Keratinocyte (primary cell): ENCODE measurements at regions not wholly inside any gene's neighbourhood (a gene's known extent, or its start where the extent isn't known, plus 50 kb on each side); places are given as distances from the start of the nearest gene placed in this dataset.

Experiments used
- DNase-seq: peaks from one replicate; pipeline ENCODE4 v3.0.0-alpha.2; 2011; ENCODE audit warnings: low read depth, missing footprints, low spot score
- FAIRE-seq: peaks from 2 replicates; lab custom pipeline; 2011; peaks lifted over from hg19 to GRCh38; lab: Jason Lieb, UNC
- H2AFZ ChIP-seq: 2 replicates; pipeline ENCODE4 v1.6.0; 2012; ENCODE audit warnings: low read length, control low read depth, inconsistent platforms; ENCODE audit not compliant: control insufficient read depth
- H3K27ac ChIP-seq: 2 replicates; pipeline ENCODE4 v1.5.1; 2011; ENCODE audit warnings: low read length; ENCODE audit not compliant: control insufficient read depth, insufficient read depth
- H3K27me3 ChIP-seq: 3 replicates; pipeline ENCODE4 v1.6.0; 2011; ENCODE audit warnings: low read length; ENCODE audit not compliant: control insufficient read depth, insufficient read depth; ENCODE audit errors: extremely low read depth
- H3K36me3 ChIP-seq, 2 experiments: 2 replicates in 1 of 2; 3 replicates in 1 of 2; pipeline ENCODE4 v1.5.1; 2011; ENCODE audit warnings: low read length in 2 of 2, mild to moderate bottlenecking in 1 of 2; ENCODE audit not compliant: control insufficient read depth in 2 of 2, insufficient read depth in 2 of 2; ENCODE audit errors: extremely low read depth in 1 of 2
- H3K4me1 ChIP-seq: 3 replicates; pipeline ENCODE4 v1.5.1; 2011; ENCODE audit warnings: low read length; ENCODE audit not compliant: control insufficient read depth, insufficient read depth; ENCODE audit errors: extremely low read depth
- H3K4me2 ChIP-seq: 3 replicates; pipeline ENCODE4 v1.6.0; 2011; ENCODE audit warnings: low read depth, low read length; ENCODE audit not compliant: control insufficient read depth, insufficient read depth; ENCODE audit errors: extremely low read depth
- H3K4me3 ChIP-seq, 3 experiments: fragments of 200-600 bp in 1 of 3; sonication (generic) in 1 of 3; 2 replicates in 2 of 3; 3 replicates in 1 of 3; pipeline ENCODE4 v1.5.1; 2011 to 2016; ENCODE audit warnings: low read length in 3 of 3, mild to moderate bottlenecking in 3 of 3, control low read depth in 2 of 3, inconsistent platforms in 1 of 3, low read depth in 1 of 3, mixed read lengths in 1 of 3, mixed run types in 1 of 3, moderate library complexity in 1 of 3; ENCODE audit not compliant: control insufficient read depth in 2 of 3, insufficient read depth in 2 of 3; ENCODE audit errors: extremely low read depth in 1 of 3
- H3K79me2 ChIP-seq: 2 replicates; pipeline ENCODE4 v1.6.0; 2012; ENCODE audit warnings: low read length; ENCODE audit not compliant: control insufficient read depth, insufficient read depth
- H3K9ac ChIP-seq: 3 replicates; pipeline ENCODE4 v1.6.0; 2011; ENCODE audit warnings: low read length; ENCODE audit not compliant: control insufficient read depth, insufficient read depth; ENCODE audit errors: extremely low read depth
- H3K9me1 ChIP-seq: 3 replicates; pipeline ENCODE4 v1.6.0; 2011; ENCODE audit warnings: low read length; ENCODE audit not compliant: control insufficient read depth, insufficient read depth; ENCODE audit errors: extremely low read depth
- H3K9me3 ChIP-seq: 2 replicates; pipeline ENCODE4 v1.5.1; 2012; ENCODE audit warnings: low read depth, low read length; ENCODE audit not compliant: control insufficient read depth
- H4K20me1 ChIP-seq: 3 replicates; pipeline ENCODE4 v1.6.0; 2011; ENCODE audit warnings: low read length; ENCODE audit not compliant: control insufficient read depth, insufficient read depth; ENCODE audit errors: extremely low read depth
- EZH2 ChIP-seq: IDR thresholded peaks from one replicate; pipeline ENCODE4 v1.6.1; 2012; ENCODE audit warnings: inconsistent platforms, mild to moderate bottlenecking, low read length, moderate library complexity
- dilution Hi-C: fragments of 300-500 bp; cut with MboI; formaldehyde crosslinking; loops from one replicate; pipeline ENCODE4 v1.7.0; 2020; ENCODE audit warnings: low sequenced_read_pairs; ENCODE audit not compliant: extremely low pct_ligation_motif_present
- TF ChIP-seq, protein P1 (sequence below), 3 experiments: IDR thresholded peaks in 1 of 3; conservative IDR thresholded peaks in 1 of 3; optimal IDR thresholded peaks in 1 of 3; 2 replicates in 2 of 3; 3 replicates in 1 of 3; pipeline versions ENCODE3 to v1.5.1; 2011; ENCODE audit warnings: low read length in 3 of 3, mild to moderate bottlenecking in 3 of 3, moderate library complexity in 2 of 3, control low read depth in 1 of 3, inconsistent platforms in 1 of 3; ENCODE audit not compliant: insufficient read depth in 2 of 3; ENCODE audit errors: extremely low read depth in 1 of 3

DNA sequence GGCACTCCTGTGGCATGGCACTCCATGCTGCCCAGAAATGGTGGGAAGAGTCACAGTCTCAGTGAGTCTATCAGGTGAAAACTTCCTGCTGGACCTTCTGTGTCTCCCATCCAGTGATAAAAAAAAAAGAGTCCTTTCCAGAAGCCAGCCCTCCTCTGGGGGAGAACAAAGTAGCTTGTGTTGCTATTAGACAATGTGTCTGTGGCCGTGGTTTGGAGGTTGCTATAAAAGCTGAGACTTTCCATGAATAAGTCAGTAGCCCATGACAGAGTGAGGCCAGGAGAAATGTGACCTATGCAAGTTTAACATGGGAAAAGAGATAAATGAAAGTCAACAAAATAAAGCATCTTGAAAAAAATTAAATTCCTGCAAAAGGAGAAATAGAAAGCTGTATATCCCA is 250.7 kb upstream of the MON1B start:
- FAIRE-seq = no peak
- no peaks in the 10 kb centered on the region for H3K4me1 ChIP-seq
- dilution Hi-C loops = no loop called here

DNA sequence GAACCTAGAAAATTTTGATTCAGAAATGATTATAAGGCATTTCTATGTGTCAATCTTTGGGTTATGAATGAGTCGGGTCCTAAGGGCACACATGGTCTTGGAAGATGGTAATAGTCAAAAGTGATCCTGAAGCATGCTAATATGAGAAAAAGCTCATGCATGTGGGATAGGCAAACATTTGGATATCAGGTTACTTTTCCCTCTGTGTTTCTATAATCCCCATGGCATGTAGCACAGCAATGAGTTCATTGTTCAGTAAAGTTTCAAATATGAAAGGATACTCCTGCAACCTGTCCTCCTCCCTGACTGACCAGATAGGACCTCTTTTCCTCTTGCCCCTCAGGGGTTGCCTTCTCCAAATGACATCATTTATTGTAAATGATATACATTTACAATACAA is 249.9 kb upstream of the MON1B start:
- no peak overlapping the region for H2AFZ ChIP-seq
- no peak for FAIRE-seq

More for the DNA sequence above, 250.7 kb upstream of the MON1B start:
- Histone ChIP-seq H3K36me3 (no peaks in the 10 kb centered on the region), H3K27me3 (no peaks in the 10 kb centered on the region), H3K27ac (no peak overlapping the region), H3K9me3 (peaks cover 3% of the 10 kb centered on the region), H2AFZ (no peak overlapping the region), H3K9me1 (no peaks in the 10 kb centered on the region), H4K20me1 (no peaks in the 10 kb centered on the region), H3K79me2 (no peaks in the 10 kb centered on the region), H3K4me3 (no peak overlapping the region), H3K9ac (no peak overlapping the region), H3K4me2 (no peak overlapping the region)
- no peak for TF ChIP-seq EZH2
- TF ChIP-seq, protein P1, sequence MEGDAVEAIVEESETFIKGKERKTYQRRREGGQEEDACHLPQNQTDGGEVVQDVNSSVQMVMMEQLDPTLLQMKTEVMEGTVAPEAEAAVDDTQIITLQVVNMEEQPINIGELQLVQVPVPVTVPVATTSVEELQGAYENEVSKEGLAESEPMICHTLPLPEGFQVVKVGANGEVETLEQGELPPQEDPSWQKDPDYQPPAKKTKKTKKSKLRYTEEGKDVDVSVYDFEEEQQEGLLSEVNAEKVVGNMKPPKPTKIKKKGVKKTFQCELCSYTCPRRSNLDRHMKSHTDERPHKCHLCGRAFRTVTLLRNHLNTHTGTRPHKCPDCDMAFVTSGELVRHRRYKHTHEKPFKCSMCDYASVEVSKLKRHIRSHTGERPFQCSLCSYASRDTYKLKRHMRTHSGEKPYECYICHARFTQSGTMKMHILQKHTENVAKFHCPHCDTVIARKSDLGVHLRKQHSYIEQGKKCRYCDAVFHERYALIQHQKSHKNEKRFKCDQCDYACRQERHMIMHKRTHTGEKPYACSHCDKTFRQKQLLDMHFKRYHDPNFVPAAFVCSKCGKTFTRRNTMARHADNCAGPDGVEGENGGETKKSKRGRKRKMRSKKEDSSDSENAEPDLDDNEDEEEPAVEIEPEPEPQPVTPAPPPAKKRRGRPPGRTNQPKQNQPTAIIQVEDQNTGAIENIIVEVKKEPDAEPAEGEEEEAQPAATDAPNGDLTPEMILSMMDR (optimal IDR thresholded peaks at IDR 0.05 in 1 of 3, IDR thresholded peaks at IDR 0.05 in 1 of 3, conservative IDR thresholded peaks at IDR 0.05 in 1 of 3; ENCODE audit: extremely low read depth in 1 of 3, insufficient read depth in 2 of 3, low read length in 3 of 3) = no peak
- DNase-seq = no peak

More for the DNA sequence above, 249.9 kb upstream of the MON1B start:
- peaks cover 2% of the 10 kb centered on the region for H3K9me3 ChIP-seq
- TF ChIP-seq, protein P1 (optimal IDR thresholded peaks at IDR 0.05 in 1 of 3, IDR thresholded peaks at IDR 0.05 in 1 of 3, conservative IDR thresholded peaks at IDR 0.05 in 1 of 3; ENCODE audit: extremely low read depth in 1 of 3, insufficient read depth in 2 of 3, low read length in 3 of 3) = no peak
- no peak for TF ChIP-seq EZH2
- no peaks in the 10 kb centered on the region for H4K20me1 ChIP-seq
- no peaks in the 10 kb centered on the region for H3K9me1 ChIP-seq
- H3K36me3 ChIP-seq = no peaks in the 10 kb centered on the region
- H3K27me3 ChIP-seq = no peaks in the 10 kb centered on the region
- H3K4me3 ChIP-seq = no peak overlapping the region
- no peak overlapping the region for H3K4me2 ChIP-seq
- no peaks in the 10 kb centered on the region for H3K4me1 ChIP-seq
- H3K9ac ChIP-seq = no peak overlapping the region
- DNase-seq = no peak
- H3K79me2 ChIP-seq = no peaks in the 10 kb centered on the region
- no peak overlapping the region for H3K27ac ChIP-seq
- dilution Hi-C loops = no loop called here
